HG03196 (cell line): ENCODE measurements at regions not wholly inside any gene's neighbourhood (a gene's known extent, or its start where the extent isn't known, plus 50 kb on each side); places are given as distances from the start of the nearest gene placed in this dataset.

Experiments used
- ATAC-seq: cut with Tn5 transposase; IDR thresholded peaks from one replicate; pipeline ENCODE4 v1.9.1; 2021; ENCODE audit not compliant: unreplicated experiment

GRCh38 chr19:28859811-28860210 lies 353.1 kb downstream of the UQCRFS1 start:
- ATAC-seq, result no peak

- ATAC-seq, result no peak
Observed at GRCh38 chr19:28858933-28859332, 354.0 kb downstream of the UQCRFS1 start.

- no peak for ATAC-seq
Observed at GRCh38 chr19:28857967-28858366, 355.0 kb downstream of the UQCRFS1 start.

GRCh38 chr19:28855216-28855615 lies 357.7 kb downstream of the UQCRFS1 start:
- no peak for ATAC-seq

GRCh38 chr19:28847468-28847867 lies 365.5 kb downstream of the UQCRFS1 start:
- no peak for ATAC-seq

GRCh38 chr19:28846094-28846812 lies 366.7 kb downstream of the UQCRFS1 start:
- ATAC-seq, result no peak

GRCh38 chr19:28843761-28844492 lies 369.0 kb downstream of the UQCRFS1 start:
- no peak for ATAC-seq

- ATAC-seq, result no peak
Observed at GRCh38 chr19:28841531-28841930, 371.4 kb downstream of the UQCRFS1 start.

GRCh38 chr19:28840891-28841290 lies 372.1 kb downstream of the UQCRFS1 start:
- no peak for ATAC-seq

- ATAC-seq, result no peak
Observed at GRCh38 chr19:28839455-28839854, 373.5 kb downstream of the UQCRFS1 start.

GRCh38 chr19:28838909-28839308 lies 374.0 kb downstream of the UQCRFS1 start:
- no peak for ATAC-seq

GRCh38 chr19:28836421-28836820 lies 376.5 kb downstream of the UQCRFS1 start:
- ATAC-seq, result no peak

GRCh38 chr19:28834996-28835395 lies 378.0 kb downstream of the UQCRFS1 start:
- no peak for ATAC-seq

GRCh38 chr19:28831462-28831861 lies 381.5 kb downstream of the UQCRFS1 start:
- ATAC-seq, result no peak

- ATAC-seq, result no peak
Observed at GRCh38 chr19:28829762-28830161, 383.2 kb downstream of the UQCRFS1 start.

- no peak for ATAC-seq
Observed at GRCh38 chr19:28829359-28829758, 383.6 kb downstream of the UQCRFS1 start.

GRCh38 chr19:28828276-28828870 lies 384.6 kb downstream of the UQCRFS1 start:
- ATAC-seq, result no peak

GRCh38 chr19:28827382-28827781 lies 385.6 kb downstream of the UQCRFS1 start:
- no peak for ATAC-seq

- ATAC-seq, result no peak
Observed at GRCh38 chr19:28823338-28823961, 389.5 kb downstream of the UQCRFS1 start.

- ATAC-seq, result no peak
Observed at GRCh38 chr19:28820289-28820688, 392.7 kb downstream of the UQCRFS1 start.

- ATAC-seq, result no peak
Observed at GRCh38 chr19:28815257-28815656, 397.7 kb downstream of the UQCRFS1 start.

- ATAC-seq, result no peak
Observed at GRCh38 chr19:28794301-28794700, 418.6 kb downstream of the UQCRFS1 start.
